ENCODE measurements at regions not wholly inside any gene's neighbourhood (a gene's known extent, or its start where the extent isn't known, plus 50 kb on each side); places are given as distances from the start of the nearest gene placed in this dataset.

DNA sequence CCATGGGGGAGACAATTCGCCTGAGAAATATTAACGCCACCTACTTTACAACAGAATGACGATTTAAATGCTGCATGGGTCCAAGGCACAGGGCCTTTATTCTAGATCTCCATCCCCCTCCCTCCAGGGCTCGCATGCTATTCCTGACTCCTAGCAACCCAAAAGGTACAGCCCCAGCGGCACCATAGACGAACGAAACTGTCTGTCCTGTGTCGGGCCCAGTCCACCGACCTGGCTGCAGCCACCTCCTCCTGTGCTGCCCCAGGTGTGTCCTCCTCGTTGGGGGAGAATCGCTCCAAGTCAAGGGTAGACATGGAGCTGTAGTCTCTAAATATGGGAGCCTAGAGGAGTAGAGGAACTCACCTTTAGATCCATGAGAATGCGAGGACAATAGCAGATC, 196.5 kb downstream of the TOMM20 start:
- DNase-seq = no peak

DNA sequence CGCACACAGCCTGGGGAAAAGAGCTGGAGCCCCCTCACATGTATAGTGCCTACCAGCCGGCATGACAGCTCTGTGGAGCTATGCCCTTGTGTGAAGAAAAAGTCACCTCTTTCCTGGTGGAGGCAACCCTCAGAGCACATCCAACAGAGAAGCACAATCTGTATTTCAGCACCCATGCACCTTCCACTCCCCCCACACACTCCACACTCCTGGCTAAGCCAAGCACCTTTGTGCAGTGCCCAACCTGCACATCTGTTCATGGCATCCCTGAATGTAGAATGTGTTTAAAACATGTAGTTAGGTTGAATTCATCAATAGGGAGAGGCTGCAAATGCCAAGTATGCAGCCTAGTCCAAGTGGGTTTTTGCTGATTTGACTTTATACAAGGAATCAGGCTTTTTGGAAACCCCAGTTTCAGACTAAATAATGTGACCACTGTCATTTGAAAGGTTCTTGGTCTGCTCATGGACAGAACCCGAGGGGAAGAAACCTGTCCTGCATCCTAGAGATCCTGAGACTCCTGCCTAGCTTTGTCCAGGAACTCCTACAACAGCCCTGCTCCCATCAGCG, 197.1 kb downstream of the TOMM20 start:
- DNase-seq = no peak

DNA sequence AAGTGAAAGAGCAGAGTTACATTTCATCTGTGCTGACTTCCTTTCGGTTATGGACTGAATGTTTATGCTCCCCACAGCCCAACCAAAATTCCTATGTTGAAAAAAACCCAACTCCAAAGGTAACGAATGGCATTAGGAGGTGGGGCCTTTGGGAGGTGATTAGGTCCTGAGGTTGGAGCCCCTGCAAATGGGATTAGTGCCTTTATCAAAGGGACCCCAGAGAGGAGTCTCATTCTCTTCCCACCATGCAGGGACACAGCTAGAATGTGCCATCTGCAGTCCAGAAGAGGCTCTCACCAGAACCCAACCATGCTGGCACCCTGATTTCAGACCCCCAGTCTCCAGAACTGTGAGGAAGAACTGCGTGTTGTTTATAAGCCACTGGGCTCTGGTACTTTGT, 199.3 kb downstream of the TOMM20 start:
- DNase-seq = no peak

DNA sequence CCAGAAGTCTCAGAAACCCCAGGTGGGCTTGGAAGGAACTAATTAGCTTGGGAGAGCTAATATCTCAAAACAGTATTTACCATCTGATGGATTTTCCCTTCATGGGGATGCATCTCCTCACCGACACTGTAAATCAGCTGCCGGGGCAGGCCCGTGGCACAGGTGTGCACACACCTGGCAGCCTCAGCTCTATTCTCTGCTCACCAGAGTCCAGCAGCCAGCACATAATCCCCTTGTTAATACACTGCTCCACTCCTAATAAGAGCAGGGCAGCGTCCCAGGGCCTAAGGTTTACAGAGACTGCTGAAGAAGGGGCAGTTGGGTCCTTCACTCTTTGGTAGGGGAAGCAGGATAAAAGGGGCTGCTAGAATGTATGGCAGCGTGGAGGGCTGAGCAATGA, 200.0 kb downstream of the TOMM20 start:
- peak; percentile 59 for DNase-seq

DNA sequence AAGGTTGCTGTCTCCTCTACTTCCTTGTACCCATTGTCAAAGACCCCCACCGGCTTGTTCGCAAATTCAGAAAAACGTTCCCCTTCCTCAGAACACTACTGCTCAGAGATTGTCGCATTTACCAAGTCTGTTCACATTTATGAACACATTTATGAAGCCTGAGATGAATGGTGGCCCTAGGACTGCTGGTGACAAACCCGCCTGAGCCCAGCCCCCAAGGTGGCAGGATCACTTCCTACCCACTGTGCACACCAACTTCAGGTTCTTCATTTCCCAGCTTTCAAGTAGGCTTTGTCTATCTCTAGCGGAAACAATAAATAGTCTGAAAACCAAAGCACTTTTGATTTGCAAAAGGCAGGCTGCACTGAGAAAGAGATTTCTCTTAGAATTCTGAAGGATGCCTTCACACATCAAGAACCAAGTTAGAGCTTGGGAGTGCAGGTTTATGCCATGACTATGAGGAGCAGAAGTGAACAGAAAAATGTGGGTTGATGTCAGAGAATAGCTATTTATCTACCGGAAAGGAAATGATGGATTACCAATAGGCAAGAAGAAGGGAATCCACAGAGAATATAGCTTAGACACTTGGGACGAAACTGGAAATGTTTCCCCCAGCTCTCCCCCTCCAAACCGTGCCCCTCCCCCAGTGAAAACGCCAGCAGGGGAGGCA, 200.5 kb downstream of the TOMM20 start:
- DNase-seq = no peak

DNA sequence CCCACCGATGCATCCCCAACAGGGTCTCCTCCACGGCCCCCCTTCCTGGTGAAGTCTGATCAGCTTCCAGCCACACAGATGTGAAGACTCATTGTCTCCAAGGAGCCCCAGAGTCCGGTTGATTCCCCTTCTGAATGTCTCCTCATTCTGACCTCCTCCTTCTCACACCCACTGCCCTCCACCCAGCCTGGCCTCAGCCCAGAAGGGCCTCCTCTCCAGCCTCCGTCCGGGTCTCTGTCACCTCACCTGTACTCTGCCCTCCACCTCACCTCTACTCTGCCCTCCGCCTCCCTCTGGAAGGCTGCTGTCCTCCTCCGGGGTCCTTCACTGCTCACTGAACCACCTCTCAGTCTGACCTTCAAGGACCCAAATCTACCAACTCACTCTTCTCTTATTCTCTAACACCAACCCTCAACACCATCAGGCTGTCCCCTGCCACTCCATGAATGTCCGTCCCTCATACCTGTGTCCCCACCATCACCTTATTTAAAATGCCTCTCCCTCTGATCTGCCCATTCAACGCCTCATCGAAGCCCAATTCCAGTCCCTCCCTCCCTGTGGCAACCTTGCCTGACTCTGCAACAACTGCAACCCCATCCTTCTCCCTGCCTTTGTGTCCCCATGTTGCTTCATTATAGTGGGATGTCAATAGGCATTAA, 201.2 kb downstream of the TOMM20 start:
- DNase-seq = no peak

DNA sequence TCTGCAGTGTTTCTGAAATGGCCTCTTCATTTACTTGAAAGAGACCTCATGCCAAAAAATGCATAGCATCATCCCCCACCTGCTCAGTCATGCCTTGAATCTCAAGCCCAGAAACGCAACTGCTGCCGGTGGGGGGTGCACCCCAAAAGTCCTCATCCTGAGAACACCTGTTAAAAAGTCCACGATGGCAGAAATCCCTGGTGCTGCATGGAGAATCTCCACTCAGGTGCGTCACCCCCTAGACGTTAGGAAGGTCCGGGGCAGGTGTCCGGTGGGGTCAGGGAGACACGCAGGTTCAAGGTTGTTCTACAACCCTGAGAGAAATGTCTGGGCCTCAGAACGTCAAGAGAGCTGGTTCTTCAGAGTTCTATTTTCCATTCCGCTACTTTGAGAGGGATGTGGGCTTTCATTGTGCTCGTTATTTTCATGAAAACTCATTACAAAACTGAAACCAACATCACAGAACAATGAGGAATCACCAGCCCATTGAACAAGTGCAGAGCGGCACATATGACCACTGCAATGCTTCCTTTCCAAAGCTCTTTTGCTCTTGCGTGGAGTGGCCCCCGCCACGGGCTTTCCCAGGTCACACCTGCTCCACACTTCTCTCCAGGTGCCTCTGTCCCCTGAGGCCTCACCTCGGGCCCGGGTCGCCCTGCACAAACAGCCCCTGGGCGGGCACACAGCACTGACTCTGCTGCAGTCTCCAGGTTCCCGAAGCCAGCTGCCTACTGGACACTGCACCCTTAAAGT, 201.9 kb downstream of the TOMM20 start:
- no peak for DNase-seq

DNA sequence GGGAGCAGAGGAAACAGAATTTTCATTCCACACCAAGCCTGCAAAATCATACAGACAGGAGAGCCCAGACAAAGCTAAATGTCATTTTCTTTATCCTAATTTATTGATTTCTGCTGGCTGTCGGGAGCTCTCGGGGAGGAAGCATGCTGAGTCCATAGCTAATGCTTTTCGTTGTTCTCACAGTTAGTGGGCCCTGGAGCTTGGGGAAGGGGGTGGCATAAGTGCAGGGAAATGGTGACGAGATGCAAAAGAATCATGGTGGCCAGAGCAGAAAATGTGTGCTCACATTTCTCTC, 202.4 kb downstream of the TOMM20 start:
- no peak for DNase-seq

DNA sequence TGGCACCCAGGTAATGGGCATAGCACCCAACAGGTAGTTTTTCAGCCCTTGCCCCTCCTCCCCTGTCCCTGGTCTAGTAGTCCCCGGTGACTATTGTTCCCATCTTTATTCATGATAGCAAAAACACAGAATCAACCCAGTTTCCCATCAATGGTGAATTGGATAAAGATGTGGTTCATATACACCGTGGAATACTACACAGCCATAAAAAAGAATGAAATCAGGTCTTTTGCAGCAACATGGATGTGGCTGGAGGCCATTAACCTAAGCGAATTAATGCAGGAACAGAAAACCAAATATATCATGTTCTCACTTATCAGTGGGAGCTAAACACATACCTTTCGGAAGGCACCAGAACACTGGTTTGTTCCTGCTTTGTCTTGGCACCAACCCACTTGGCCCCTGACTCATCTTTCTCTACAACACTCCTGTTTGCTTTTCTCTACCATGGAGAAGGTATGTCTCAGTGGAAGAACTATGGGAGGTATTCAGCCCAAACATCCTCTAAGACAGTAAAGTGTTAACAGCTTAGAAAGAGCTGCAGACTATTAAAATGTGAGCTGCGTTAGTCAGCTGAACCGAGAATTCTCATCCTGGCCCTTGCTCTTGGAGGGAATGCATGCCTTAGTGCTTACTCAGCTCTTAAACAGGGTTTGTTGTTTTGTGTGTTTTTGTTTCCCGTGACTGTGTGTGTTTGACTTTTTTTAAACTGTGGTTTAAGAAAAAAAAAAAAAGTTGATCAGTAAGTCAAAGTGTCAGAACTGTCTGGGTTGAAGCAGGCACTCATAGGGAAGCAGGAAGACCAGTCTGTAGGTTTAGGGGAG, 203.0 kb downstream of the TOMM20 start:
- DNase-seq = no peak

DNA sequence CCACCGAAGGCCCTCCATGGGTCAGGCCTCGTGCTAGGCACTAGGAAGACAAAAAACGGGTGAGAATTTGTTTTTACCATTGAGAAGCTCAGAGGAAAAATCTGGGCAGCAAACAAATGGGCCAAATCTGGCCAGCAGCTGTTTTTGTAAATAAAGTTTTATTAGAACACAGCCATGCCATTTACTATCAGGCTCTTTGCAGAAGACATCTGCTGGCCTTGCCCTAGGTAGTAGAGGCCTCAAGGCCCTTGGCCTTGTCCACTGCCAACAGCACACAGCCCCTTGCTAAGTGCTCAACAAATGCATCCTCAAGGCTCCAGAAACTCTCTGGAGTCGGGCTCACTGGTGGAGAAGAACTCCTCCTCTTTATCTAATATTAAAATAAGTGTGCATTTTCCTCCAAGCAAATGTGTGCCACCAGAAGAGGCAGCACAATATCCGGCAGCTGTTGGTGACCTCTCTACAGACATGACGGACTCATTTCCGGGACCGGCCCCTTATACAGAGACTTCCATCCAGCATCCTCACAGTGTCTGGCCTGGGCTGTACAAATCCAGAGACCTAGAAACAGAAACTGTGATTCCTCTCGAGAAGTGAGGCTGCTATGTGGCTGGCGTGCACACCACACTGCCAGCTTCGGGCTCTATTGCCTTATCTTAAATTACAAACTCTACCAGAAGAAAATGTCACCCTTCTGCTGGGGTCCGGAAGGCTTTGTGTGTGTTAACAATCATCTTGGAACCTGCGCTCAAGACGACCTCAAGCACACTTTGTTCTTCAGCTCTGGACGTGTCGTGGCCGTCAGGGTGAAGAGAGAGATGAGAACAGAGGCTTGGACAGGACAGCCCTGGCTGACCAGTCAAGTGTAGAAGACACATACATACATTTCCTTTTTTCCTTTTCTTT, 203.9 kb downstream of the TOMM20 start:
- DNase-seq = no peak

DNA sequence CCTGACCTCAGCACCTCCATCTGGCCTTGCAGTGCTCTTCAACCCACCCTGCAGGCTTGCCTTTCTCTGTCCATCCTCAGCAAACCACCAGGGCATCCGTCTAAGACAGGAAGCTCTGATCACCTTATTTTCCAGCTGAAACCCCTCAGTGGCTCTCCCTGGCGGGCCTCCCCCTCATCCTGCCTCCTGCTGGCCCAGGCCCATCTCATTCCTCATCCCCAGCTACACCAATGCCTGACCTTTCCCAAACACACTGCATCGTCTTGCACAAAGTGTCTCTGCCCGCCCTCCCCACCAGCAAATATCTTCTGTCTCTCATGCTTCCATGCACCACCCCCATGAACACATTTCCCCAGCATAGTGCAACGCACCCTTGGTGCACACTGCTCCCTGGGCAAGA, 205.0 kb downstream of the TOMM20 start:
- no peak for DNase-seq

DNA sequence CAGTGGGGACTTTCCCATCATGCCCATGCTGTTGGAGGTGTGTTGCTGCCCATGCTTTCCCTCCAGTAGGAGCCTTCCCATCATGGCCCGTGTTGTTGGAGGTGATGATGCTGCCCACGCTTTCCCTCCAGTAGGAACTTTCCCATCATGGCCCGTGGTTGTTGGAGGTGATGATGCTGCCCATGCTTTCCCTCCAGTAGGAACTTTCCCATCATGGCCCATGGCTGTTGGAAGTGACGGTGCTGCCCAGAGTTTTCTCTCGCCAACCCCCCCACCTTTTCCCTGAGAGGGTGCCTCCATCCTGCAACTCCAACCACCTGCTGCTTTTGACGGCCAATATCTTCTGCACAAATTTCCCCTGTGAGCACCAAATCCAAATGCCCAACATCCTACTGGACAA, 205.7 kb downstream of the TOMM20 start:
- DNase-seq = no peak

DNA sequence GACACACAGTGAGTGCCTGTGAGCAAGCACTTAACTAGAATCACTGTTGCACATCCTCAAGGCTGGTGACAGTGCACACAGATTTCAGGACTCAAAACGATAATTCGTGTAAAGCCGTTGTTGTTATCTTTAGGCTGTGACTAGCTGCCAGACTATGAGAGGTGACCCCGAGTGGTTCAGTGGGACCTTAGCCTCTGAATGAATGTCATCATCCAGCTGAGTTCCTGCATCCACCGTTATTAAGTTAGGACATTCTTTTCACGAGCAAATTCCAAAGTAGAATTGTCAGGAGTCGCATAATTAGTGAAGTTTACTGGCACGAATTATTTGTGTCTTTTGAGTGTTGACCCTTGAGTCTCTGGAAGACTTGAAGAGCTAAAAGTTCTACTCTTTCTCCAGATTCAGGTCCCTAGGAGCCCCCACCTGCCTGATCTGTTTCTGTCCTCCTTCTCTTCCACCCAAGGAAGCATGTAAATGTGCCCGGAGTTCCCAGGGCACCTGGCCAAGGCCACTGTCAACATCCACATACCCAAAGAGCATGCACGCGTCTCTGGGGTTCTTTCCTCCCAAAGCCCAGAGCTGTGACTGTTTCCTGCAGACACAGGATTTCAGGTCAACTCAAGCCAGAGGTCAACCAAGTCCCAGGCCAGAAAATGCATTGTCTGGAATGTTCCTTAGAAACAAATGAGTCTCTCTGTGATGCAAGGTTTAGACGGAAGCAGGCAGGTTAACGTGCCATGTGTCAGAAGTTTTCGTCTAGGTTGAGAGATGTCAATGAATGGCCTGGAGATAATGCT, 207.2 kb downstream of the TOMM20 start:
- no peak for DNase-seq

DNA sequence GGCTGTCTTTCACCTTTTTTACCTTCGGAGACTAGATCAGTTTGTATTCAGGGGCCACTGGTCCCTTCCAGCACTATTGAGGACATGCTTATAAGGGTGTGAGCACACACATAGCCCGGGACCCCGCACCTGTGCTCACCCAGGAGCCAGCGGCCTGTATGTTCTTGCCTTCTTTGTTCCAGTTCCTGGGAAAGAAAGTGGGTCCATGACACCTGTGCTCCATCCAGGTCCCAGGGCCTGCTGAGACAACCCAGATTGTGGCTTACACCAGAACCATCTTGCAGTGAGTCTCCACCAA, 207.8 kb downstream of the TOMM20 start:
- DNase-seq = no peak

DNA sequence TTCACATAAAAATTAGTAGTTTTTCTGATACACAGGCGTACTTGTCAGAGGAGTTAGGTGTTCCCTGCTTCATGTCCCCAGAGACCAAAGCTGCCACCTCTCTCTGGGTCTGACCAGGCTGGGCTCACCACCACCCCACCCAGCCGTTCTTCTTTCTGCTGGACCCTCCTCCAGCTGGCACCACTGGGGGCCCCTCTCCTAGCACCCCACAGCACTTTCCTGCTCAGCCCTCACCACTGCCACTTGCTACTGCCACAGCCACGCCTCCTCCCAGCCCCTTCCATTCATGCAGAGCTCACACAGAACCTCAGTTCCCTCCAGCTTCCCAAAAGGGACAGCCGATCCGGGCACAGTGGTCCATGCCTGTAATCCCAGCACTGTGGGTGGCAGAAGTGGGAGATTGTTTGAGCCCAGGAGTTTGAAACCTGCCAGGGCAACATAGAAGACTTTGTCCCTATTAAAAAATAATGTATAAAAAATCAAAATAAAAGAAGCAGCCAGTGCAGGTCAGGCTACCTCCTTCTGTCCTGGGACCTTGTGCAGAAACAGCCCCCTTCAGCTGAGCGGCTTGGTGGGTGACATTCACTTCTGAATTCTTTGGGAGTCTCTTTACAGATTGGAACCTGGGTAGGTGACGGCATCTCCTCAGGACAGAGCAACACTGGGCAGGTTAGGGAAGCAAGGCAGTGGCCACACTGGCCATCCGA, 208.3 kb downstream of the TOMM20 start:
- no peak for DNase-seq

DNA sequence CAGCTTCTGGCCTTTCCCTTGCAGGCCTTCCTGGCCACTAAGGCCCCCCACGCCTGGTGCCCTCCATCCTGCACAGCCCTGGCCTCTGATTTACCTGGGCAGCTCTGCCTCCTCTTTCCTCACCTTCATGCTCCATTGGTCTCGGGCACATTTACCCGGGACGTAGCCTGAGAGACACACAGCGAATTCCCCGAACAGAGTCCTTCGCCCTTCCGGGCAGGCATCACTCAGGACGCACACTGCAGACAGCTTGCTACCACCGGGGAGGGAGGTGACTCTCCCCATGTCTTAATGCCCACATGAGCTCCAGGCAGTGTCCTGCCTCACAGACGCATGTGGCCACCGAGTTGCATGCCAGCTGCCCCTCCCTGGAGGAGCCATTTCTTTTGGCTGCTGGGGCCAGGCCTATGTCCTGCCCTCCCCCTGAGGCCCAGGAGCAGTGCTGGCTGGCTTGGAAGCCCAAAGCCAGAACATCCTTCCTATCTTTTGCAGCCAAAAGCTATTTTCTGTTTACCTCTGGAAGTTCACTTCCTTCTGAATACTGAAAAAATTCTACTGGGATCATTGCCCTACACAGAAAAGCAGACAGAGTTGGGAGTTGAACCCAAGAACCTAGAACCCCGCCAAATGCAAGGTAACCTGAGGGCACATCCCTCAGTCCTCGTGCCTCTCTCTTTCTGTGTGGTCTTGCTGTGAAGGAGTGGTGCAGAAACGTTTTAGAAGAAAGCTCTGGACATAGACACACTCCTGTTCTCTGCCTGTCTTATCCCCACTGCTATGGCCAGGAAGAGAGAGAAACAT, 209.5 kb downstream of the TOMM20 start:
- no peak for DNase-seq

DNA sequence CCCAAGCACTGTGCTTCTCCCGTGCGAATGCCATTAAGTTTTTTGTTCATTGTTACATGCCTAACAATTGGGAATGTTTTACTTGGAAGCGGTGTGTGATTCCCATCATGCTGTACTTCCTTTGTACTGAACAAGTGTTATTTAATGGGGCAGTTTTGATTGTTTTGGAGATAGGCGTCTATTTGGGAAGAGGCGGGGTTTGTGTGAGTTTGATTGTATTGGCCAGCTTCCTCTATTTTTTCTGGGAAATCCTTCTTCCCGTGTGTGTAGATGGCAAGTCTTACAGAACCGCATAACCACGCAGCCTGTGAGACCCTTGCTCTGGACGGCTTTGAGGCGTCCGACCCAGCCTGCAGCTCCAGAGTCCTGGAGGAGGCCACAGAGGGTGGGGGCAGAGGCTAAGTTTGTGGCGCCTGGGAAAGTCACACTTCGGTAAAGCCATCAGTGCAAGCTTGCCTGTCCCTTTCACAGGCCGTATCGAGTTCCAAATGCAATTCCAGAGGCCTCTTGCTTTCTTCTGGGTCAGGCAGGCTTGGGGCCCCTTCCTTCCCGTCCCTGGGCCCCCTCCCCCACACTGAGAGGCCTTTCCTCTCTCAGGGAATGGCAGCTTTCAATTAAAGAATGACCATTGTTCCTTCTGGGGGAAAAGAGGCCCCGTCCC, 210.3 kb downstream of the TOMM20 start:
- no peak for DNase-seq

DNA sequence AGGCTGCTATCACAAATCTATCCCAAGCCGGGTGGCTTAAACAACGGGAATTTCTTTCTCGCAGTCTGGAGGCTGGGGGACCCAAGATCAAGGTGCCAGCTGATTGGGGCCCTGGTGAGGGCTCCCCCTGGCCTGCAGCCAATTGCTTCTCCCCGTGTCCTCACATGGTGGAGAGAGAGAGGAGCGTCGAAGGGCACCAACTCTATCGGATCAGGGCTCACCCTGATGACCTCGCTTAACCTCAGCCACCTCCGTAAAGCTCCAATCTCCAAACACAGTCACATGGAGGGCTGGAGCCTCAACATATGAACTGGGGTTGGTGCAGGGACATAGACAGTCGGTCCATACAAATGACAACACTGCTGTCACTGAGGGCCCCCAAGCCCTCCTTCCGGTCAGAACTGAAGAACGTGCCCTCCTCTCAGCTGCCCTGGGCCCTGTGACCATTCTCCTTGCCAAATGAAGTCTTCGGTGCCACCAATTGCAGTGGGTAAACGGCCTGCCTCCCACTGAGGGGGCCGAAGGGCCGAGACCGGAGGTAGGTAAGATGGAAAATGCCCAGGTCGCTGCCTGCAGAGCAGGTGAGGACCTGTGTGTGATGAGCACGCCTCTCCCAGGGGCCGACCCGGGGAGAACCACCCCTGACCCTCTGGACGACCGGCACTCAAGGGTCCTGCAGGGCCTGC, 211.0 kb downstream of the TOMM20 start:
- DNase-seq = peak; percentile 25

DNA sequence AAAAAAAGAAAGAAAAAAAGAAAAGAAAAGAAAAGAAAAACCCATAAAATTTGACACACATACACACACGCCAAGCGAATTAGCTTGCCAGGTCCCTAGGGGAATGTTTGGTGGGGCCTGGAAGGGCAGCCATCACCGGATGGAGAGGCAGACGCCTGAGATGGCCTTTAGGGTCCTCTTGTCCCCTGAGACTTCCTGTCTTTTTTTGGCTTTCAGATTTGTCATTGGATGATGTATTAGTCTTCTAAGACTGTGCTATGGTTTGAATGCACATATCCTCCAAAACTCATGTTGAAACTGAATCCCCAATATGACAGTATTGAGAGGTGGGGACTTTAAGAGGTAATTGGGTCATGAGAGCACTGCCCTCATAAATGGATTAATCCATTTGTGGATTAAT, 211.8 kb downstream of the TOMM20 start:
- peak; percentile 75 for DNase-seq
